NCI-H146 treated with DMSO at 0.1 percent for 48 hours (cell line): ENCODE measurements at regions not wholly inside any gene's neighbourhood (a gene's known extent, or its start where the extent isn't known, plus 50 kb on each side); places are given as distances from the start of the nearest gene placed in this dataset.

ENCODE experiments used
- DNase-seq: peaks from one replicate; lab custom pipeline; 2025; ENCODE audit not compliant: unreplicated experiment; lab: John Stamatoyannopoulos, UW

DNA sequence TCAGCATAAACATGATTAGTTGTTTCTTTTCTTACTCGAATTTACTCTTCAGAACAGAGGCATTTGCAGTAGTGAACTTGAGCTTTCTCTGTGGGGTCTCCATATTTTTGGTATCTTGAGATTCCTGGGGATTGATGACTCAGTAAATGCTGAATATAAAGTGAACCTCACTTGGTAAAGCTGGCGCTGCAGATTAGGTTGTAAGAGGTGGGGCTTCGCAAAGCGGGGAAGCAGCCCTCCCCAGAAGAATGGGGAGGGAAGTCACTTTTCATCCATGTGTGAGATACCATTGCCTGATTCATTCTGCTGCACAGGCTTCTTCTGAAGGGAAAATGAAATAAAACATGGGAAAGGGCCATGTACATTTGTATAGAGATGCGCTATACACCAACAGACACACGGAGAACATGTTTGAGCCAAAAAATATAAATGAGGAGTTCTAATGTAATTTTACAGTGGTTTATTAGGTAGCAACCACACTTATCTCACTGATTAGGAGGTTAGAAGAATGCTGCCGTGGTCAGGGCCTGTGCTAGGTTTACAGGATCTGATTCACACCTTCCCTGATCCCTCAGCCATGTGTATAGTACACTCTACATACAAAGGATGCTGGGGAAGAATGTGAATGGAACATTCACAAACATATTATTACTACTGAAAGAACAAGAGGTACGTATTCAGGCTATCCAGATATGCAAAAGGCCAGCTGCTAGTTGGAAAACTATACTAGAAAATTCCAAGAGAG, 63.5 kb downstream of the DNTTIP2 start:
- no peak for DNase-seq

GRCh38 chr1:93814795-93815340, 64.1 kb downstream of the DNTTIP2 start:
- DNase-seq = no peak

GRCh38 chr1:93814059-93814794, 64.8 kb downstream of the DNTTIP2 start:
- DNase-seq = peak; percentile 34

GRCh38 chr1:93813076-93813475, 65.9 kb downstream of the DNTTIP2 start:
- DNase-seq = no peak

- DNase-seq = no peak
These were observed 67.5 kb downstream of the DNTTIP2 start for GRCh38 chr1:93811326-93812065.

DNA sequence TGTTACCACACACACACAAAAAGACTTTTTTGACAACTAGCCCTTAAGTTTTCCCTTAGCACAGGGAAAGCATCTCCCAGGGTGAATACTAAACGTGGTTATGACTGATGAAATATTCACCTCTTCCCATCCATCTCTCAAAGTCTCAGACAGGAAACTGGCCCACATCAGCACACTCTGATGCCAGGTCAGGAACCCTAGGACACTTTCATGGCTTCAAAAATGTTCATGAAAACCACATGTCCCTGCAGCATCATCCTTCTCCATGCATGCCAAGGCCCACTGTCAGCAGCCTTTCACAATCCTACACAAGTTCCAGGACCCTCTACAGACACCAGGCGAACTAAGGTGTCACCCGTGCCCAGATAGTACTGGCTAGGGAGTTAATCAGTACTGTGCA, 68.7 kb downstream of the DNTTIP2 start:
- DNase-seq = no peak

GRCh38 chr1:93808871-93809270, 70.1 kb downstream of the DNTTIP2 start:
- no peak for DNase-seq

DNA sequence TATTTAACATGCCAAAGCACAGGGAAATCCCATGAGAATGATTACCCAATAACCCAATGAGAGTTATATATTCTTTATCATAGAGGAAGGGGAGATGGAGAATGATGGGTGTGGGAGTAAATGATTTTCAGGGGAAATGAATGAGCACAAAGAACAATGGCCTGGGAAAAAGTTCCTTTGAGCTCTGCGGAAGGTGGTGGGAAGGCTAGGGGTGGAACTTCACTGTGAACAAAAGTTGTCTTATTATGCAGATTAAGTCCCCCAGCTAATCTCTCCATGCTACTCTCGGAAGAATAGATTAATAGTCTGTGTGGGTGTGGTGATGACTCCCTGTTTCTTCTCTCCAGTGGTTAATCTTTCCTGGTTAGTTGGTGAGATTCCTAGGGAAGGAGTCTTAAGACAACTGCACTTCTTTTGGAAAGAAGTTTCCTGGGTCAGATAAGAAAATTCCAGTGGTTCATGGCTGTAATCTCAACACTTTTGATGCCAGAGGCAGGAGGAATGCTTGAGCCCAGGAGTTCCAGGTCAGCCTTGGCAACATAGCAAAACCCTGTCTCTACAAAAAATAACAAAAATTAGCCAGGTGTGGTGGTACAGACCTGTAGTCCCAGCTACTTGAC, 71.6 kb downstream of the DNTTIP2 start:
- DNase-seq = no peak

DNA sequence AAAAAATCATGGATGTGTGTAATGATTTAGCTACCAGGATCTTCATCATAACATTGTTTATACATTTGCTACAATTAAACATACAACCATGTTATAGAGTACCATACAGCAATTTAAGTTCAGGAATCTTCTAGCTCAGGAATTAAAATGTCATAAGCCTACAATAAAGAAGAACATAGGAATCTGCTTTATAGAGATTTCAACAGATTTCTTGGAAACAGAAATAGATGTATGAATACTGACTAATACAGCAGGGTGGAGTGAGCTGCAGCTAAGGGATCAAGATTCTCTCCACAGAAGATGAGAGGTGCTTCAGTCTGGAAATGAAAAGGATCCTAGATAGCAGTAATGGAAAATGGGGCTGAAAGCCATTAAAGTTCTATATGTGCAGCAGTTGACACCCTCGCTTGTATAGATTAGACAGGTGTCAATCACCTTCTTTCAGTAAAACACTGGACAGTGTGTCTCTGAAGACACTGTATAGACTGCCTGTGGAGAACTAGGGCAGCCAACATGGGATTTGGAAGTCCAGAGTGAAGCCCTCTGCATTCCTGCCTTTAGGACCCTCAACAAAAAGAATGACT, 73.9 kb downstream of the DNTTIP2 start:
- DNase-seq = no peak

DNA sequence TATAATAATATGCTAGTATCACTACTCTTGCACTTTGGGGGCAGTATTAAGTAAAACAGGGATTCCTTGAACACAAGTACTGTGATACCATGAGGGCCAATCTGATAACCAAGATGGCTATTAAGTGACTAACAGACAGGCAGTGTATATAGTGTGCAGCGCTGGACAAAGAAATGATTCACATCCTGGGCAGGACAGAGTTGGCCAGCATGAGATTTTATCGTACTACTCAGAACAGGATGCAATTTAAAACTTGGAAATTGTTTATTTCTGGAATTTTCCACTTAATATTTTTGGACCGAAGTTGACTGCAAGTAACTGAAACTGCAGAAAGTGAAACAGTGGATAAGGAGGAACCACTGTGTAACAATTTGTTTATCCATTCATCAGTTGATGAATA, 74.6 kb downstream of the DNTTIP2 start:
- DNase-seq = no peak

DNA sequence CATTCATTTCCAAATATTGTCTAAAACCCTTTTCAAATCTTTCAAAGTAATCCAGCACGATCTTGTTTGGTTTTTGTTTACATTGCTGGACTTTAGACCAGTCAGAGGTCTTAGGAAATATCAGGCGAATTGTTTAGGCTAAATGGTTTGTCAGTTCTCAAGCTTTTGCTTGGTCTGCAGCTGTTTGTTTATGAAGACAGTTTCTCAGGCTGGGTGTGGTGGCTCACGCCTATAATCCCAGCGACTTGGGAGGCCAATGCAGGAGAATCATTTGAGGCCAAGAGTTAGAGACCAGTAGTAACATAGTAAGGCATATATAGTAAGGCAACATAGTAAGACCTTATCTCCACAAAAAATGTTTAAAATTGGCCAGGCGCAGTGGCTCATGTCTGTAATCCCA, 77.5 kb downstream of the DNTTIP2 start:
- no peak for DNase-seq

- DNase-seq = no peak
These were observed 78.2 kb downstream of the DNTTIP2 start for GRCh38 chr1:93800856-93801255.

DNA sequence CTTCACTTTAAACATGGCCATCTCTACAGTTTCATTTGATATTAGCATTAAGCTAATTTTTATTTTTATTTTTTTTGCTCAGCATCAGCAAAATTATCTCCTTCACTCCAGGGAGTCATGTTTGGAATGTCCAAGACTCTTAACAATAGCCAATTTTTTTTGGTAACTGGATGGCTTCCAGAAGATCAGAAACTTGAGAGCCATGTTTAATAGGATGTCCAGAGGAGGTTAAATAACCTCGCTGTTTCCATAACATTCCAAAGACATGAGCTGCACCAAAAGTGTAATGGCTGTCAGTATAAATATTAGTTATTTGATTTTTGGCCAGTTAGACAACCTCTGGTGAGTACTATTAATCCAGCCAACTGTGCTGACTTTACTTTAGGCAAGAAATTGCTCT, 80.7 kb downstream of the DNTTIP2 start:
- DNase-seq = no peak

DNA sequence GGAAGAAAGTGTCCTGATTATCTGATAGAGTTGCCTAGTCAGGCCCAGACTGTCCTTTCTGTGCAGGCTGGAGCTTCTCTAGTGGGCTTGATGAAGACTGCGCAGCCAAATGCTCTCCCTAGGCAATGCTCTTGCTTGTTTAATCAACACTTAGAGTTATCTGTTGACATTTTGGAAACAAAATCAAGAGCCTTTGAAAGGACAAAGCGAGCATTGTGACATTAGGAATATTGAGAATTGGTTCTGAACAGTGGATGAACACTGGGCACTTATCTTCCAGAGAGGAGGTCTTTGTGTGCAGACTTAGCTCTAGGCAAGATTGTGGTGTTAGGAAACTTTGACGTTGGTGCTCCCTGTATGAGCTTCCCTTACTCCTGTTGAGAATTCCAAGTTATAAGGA, 94.5 kb downstream of the DNTTIP2 start:
- DNase-seq = no peak

DNA sequence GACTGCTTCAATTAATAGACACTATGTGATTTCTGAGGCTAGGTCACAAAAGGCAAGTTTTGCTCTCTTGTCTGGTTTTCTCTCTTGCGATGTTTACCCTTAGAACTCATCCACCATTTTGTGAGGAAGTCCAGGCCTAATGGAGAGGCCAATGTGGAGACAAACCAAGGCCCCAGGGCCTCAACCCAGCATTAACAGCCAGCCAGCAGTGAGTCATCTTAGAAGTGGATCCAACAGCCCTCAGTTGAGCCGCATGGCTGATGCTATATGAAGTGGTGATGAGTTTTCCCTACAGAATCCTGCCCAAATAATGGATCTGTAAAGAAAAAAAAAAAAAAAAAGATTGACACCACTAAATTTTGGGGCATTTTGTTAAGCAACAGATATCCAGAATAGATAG, 95.1 kb downstream of the DNTTIP2 start:
- no peak for DNase-seq

DNA sequence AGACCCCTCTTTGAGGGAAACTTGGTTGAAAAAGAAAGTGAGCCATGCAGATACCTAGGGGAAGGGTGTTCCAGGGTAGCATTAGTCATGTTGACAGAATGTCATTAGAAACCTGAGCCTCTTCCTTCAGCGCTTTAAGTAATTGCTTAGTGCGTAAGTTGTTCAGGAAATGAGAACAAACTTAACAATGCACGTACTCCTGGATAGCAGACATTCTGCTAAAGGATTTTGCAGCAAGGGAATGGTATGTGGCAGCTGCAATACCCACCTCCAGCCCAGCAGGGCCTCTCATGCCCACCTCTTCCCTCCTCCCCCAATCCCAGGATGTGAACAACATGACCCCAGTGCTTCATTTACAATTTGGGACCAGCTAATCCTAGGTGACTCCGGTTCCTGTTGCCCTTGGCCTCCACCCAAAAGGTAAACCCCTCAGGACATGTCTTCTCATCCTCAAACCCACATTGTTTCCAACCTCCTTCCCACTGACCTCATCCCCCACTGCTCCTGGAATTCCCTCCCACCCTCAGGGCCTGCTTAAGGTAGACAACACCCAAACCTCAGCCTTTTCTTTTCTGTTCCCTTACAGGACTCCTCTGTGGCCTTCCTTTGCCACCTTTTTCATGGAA, 98.0 kb upstream of the BCAR3 start:
- DNase-seq = no peak

- DNase-seq = no peak
These were observed 96.8 kb upstream of the BCAR3 start for GRCh38 chr1:93778457-93778856.

- no peak for DNase-seq
These were observed 95.6 kb upstream of the BCAR3 start for GRCh38 chr1:93777255-93777654.

- no peak for DNase-seq
These were observed 95.1 kb upstream of the BCAR3 start for GRCh38 chr1:93776728-93777127.

DNA sequence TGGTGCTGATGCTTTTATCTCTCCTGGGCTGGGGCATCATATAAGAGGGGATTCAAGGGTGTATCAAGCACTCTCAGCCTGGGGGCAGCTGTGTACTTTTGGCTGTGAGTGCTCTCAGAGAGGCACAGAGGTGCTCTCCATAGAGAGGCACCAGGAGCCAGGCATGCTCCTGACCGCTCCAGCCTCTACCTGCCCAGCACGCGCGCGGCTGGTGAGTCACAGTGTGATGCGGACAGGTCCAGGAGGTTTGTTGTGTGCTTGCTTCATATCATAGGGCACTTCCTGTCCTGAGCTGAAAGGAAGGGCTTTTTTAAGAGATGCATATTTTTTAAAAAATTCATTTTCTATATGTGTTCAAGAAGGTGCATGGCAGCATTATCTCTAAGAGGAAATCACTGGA, 93.6 kb upstream of the BCAR3 start:
- no peak for DNase-seq
